HepG2 (cell line): ENCODE measurements at regions not wholly inside any gene's neighbourhood (a gene's known extent, or its start where the extent isn't known, plus 50 kb on each side); places are given as distances from the start of the nearest gene placed in this dataset.

Experiments
- CTCF ChIP-seq: sonication (generic); formaldehyde crosslinking; IDR thresholded peaks from 2 replicates; pipeline ENCODE4 v1.5.0; 2020; ENCODE audit warnings: mild to moderate bottlenecking, missing genetic modification reagents, moderate library complexity
- IRF2 ChIP-seq: IDR thresholded peaks from 2 replicates; pipeline ENCODE4 v1.6.1; 2018; ENCODE audit warnings: missing genetic modification reagents, missing compliant biosample characterization
- PHF8 ChIP-seq: sonication (generic); formaldehyde crosslinking; IDR thresholded peaks from 2 replicates; pipeline ENCODE4 v1.5.0; 2020; ENCODE audit warnings: missing genetic modification reagents
- POLR2A ChIP-seq, 2 experiments: IDR thresholded peaks; 2 replicates each; pipeline ENCODE4 v1.6.1; 2011; ENCODE audit warnings: low read depth in 2 of 2, low read length in 2 of 2, mild to moderate bottlenecking in 1 of 2, moderate library complexity in 1 of 2; ENCODE audit not compliant: insufficient read depth in 1 of 2
- RBM39 ChIP-seq: fragments of 200-400 bp; formaldehyde crosslinking; IDR thresholded peaks from one replicate; pipeline ENCODE4 v1.6.1; 2018; ENCODE audit warnings: antibody characterized with exemption, mild to moderate bottlenecking, low read depth, low read length; ENCODE audit not compliant: poor library complexity, severe bottlenecking
- ZNF136 ChIP-seq: sonication (generic); formaldehyde crosslinking; IDR thresholded peaks from 2 replicates; pipeline ENCODE4 v1.8.1; 2022; ENCODE audit warnings: low read depth, mild to moderate bottlenecking, moderate library complexity, missing genetic modification reagents
- ZNF234 ChIP-seq: sonication (generic); formaldehyde crosslinking; conservative IDR thresholded peaks from 2 replicates; pipeline ENCODE4 v1.5.1; 2020; ENCODE audit warnings: mild to moderate bottlenecking, missing genetic modification reagents
- TF ChIP-seq, protein P1 (sequence below): fragments of 450-650 bp; IDR thresholded peaks from 2 replicates; pipeline ENCODE4 v1.6.1; 2016

DNA sequence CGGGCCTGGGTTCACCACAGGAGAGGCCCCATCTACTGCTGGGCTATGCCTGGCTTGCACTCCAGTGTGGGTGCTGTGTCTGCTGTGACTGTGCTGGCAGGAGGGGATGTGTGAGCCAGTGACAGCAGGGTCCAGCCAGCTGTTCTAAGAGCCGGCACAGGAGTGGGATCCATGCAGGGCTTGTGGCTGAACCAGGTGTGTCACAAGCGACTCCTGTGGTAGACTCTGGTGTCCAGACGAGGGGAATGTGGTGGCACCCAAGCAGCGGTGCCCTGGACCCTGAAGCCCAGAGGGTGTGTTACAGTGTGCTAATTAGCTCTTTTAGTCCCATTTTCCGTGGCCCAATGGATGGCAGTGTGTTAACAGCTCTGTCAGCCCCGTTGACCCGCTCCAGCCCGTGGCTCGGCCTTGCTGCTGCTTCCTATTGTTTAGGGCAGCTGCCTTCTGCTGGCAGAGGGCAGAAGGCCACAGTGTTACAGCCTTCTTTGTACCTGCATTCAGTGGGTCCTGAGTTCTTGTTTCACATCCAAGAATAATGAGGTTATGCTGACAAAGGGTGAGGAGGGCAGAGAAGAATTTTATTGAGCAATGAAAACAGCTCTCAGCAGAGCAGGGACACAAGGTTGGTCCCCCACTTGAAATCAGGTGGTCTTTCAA, 78.5 kb upstream of the RNU6-1 start:
- no peak for TF ChIP-seq IRF2
- no peak for TF ChIP-seq PHF8 (CRISPR knock-in tag)
- TF ChIP-seq CTCF (CRISPR knock-in tag), result peak; percentile 29
- TF ChIP-seq ZNF136 (CRISPR knock-in tag), result no peak
- no peak for TF ChIP-seq ZNF234 (CRISPR knock-in tag)
- TF ChIP-seq, protein P1, sequence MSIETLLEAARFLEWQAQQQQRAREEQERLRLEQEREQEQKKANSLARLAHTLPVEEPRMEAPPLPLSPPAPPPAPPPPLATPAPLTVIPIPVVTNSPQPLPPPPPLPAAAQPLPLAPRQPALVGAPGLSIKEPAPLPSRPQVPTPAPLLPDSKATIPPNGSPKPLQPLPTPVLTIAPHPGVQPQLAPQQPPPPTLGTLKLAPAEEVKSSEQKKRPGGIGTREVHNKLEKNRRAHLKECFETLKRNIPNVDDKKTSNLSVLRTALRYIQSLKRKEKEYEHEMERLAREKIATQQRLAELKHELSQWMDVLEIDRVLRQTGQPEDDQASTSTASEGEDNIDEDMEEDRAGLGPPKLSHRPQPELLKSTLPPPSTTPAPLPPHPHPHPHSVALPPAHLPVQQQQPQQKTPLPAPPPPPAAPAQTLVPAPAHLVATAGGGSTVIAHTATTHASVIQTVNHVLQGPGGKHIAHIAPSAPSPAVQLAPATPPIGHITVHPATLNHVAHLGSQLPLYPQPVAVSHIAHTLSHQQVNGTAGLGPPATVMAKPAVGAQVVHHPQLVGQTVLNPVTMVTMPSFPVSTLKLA, result no peak
- no peak for TF ChIP-seq POLR2A (IDR thresholded peaks at IDR 0.05; ENCODE audit: insufficient read depth in 1 of 2, low read depth in 2 of 2, low read length in 2 of 2)
- TF ChIP-seq RBM39, result no peak
